GM18867 (cell line): ENCODE measurements at regions not wholly inside any gene's neighbourhood (a gene's known extent, or its start where the extent isn't known, plus 50 kb on each side); places are given as distances from the start of the nearest gene placed in this dataset.

Source experiments
- ATAC-seq: cut with Tn5 transposase; IDR thresholded peaks from one replicate; pipeline ENCODE4 v1.9.1; 2021; ENCODE audit warnings: mild to moderate bottlenecking, moderate library complexity; ENCODE audit not compliant: unreplicated experiment

- no peak for ATAC-seq
These were observed 1241.5 kb downstream of the BRD1 start for GRCh38 chr22:48585916-48586798.

- no peak for ATAC-seq
These were observed 1243.5 kb downstream of the BRD1 start for GRCh38 chr22:48584170-48584569.

GRCh38 chr22:48581796-48582469 is 1245.7 kb downstream of the BRD1 start:
- ATAC-seq = no peak

GRCh38 chr22:48581205-48581766 is 1246.4 kb downstream of the BRD1 start:
- ATAC-seq = no peak

GRCh38 chr22:48580481-48580970 is 1247.1 kb downstream of the BRD1 start:
- ATAC-seq = no peak

GRCh38 chr22:48579928-48580309 is 1247.8 kb downstream of the BRD1 start:
- no peak for ATAC-seq

GRCh38 chr22:48579043-48579927 is 1248.4 kb downstream of the BRD1 start:
- no peak for ATAC-seq

GRCh38 chr22:48578138-48579042 is 1249.3 kb downstream of the BRD1 start:
- no peak for ATAC-seq

- no peak for ATAC-seq
These were observed 1250.0 kb downstream of the BRD1 start for GRCh38 chr22:48577691-48578090.

GRCh38 chr22:48577014-48577690 is 1250.5 kb downstream of the BRD1 start:
- ATAC-seq = no peak

GRCh38 chr22:48576333-48577013 is 1251.2 kb downstream of the BRD1 start:
- no peak for ATAC-seq

GRCh38 chr22:48575618-48576332 is 1251.9 kb downstream of the BRD1 start:
- no peak for ATAC-seq

- ATAC-seq = no peak
These were observed 1252.7 kb downstream of the BRD1 start for GRCh38 chr22:48574776-48575617.

- no peak for ATAC-seq
These were observed 1253.9 kb downstream of the BRD1 start for GRCh38 chr22:48573766-48574165.

- ATAC-seq = no peak
These were observed 1254.7 kb downstream of the BRD1 start for GRCh38 chr22:48572951-48573350.

GRCh38 chr22:48570912-48571311 is 1256.8 kb downstream of the BRD1 start:
- no peak for ATAC-seq
